DMS 273 (cell line): ENCODE measurements at regions not wholly inside any gene's neighbourhood (a gene's known extent, or its start where the extent isn't known, plus 50 kb on each side); places are given as distances from the start of the nearest gene placed in this dataset.
"Not testable (repeated sequence)": the region's sequence is repeated elsewhere in the genome, so short reads cannot be mapped to it uniquely, and the experiment has no call there.

Experiments
- DNase-seq: peaks from one replicate; lab custom pipeline; 2025; ENCODE audit not compliant: unreplicated experiment; lab: John Stamatoyannopoulos, UW

- no peak for DNase-seq
Measured at GRCh38 chr6:125586605-125587004, 162.8 kb upstream of the HEY2 start.

GRCh38 chr6:125587666-125588632, 161.5 kb upstream of the HEY2 start:
- DNase-seq, result no peak

- not testable (repeated sequence) for DNase-seq
Measured at GRCh38 chr6:125591796-125592195, 157.6 kb upstream of the HEY2 start.

- DNase-seq, result no peak
Measured at GRCh38 chr6:125593746-125594145, 155.7 kb upstream of the HEY2 start.

- DNase-seq, result no peak
Measured at GRCh38 chr6:125596020-125596419, 153.4 kb upstream of the HEY2 start.

GRCh38 chr6:125597411-125598253, 151.8 kb upstream of the HEY2 start:
- DNase-seq, result peak; percentile 83

- peak; percentile 71 for DNase-seq
Measured at GRCh38 chr6:125598422-125598821, 151.0 kb upstream of the HEY2 start.

- DNase-seq, result no peak
Measured at GRCh38 chr6:125604257-125604656, 145.2 kb upstream of the HEY2 start.

- peak; percentile 15 for DNase-seq
Measured at GRCh38 chr6:125611573-125612344, 137.7 kb upstream of the HEY2 start.

- no peak for DNase-seq
Measured at GRCh38 chr6:125612345-125612846, 137.0 kb upstream of the HEY2 start.

GRCh38 chr6:125618629-125619028, 130.8 kb upstream of the HEY2 start:
- DNase-seq, result no peak

- no peak for DNase-seq
Measured at GRCh38 chr6:125623085-125623484, 126.3 kb upstream of the HEY2 start.

- DNase-seq, result peak; percentile 59
Measured at GRCh38 chr6:125631165-125631564, 118.3 kb upstream of the HEY2 start.

GRCh38 chr6:125636011-125636410, 113.4 kb upstream of the HEY2 start:
- not testable (repeated sequence) for DNase-seq

GRCh38 chr6:125636671-125637070, 112.8 kb upstream of the HEY2 start:
- DNase-seq, result no peak

GRCh38 chr6:125637207-125637606, 112.2 kb upstream of the HEY2 start:
- no peak for DNase-seq

GRCh38 chr6:125639466-125640020, 109.9 kb upstream of the HEY2 start:
- DNase-seq, result no peak

- no peak for DNase-seq
Measured at GRCh38 chr6:125640441-125641150, 108.8 kb upstream of the HEY2 start.

GRCh38 chr6:125643967-125644661, 105.3 kb upstream of the HEY2 start:
- not testable (repeated sequence) for DNase-seq
